HG02884 (cell line): ENCODE measurements at regions not wholly inside any gene's neighbourhood (a gene's known extent, or its start where the extent isn't known, plus 50 kb on each side); places are given as distances from the start of the nearest gene placed in this dataset.
"Not testable (repeated sequence)": the region's sequence is repeated elsewhere in the genome, so short reads cannot be mapped to it uniquely, and the experiment has no call there.

Source experiments
- ATAC-seq: cut with Tn5 transposase; IDR thresholded peaks from one replicate; pipeline ENCODE4 v1.9.1; 2021; ENCODE audit warnings: mild to moderate bottlenecking, moderate library complexity; ENCODE audit not compliant: unreplicated experiment

- no peak for ATAC-seq
These were observed 436.2 kb downstream of the BRD1 start for GRCh38 chr22:49391436-49391835.

GRCh38 chr22:49390954-49391353, 436.7 kb downstream of the BRD1 start:
- ATAC-seq, result no peak

- not testable (repeated sequence) for ATAC-seq
These were observed 443.8 kb downstream of the BRD1 start for GRCh38 chr22:49383909-49384308.

- ATAC-seq, result no peak
These were observed 445.3 kb downstream of the BRD1 start for GRCh38 chr22:49382451-49382735.

GRCh38 chr22:49381595-49382450, 445.9 kb downstream of the BRD1 start:
- ATAC-seq, result no peak

GRCh38 chr22:49380828-49381114, 446.9 kb downstream of the BRD1 start:
- no peak for ATAC-seq

- ATAC-seq, result no peak
These were observed 447.4 kb downstream of the BRD1 start for GRCh38 chr22:49380095-49380827.

- ATAC-seq, result no peak
These were observed 450.4 kb downstream of the BRD1 start for GRCh38 chr22:49377306-49377705.

GRCh38 chr22:49373801-49374226, 453.9 kb downstream of the BRD1 start:
- ATAC-seq, result no peak

- ATAC-seq, result no peak
These were observed 454.4 kb downstream of the BRD1 start for GRCh38 chr22:49373289-49373666.

GRCh38 chr22:49372530-49373288, 455.0 kb downstream of the BRD1 start:
- ATAC-seq, result no peak

- no peak for ATAC-seq
These were observed 455.6 kb downstream of the BRD1 start for GRCh38 chr22:49372111-49372529.

GRCh38 chr22:49371325-49372110, 456.2 kb downstream of the BRD1 start:
- no peak for ATAC-seq

GRCh38 chr22:49370627-49371301, 456.9 kb downstream of the BRD1 start:
- no peak for ATAC-seq

- no peak for ATAC-seq
These were observed 457.7 kb downstream of the BRD1 start for GRCh38 chr22:49369726-49370626.

GRCh38 chr22:49368976-49369725, 458.5 kb downstream of the BRD1 start:
- ATAC-seq, result no peak

- no peak for ATAC-seq
These were observed 459.3 kb downstream of the BRD1 start for GRCh38 chr22:49368221-49368975.
